HG02981 (cell line): ENCODE measurements at regions not wholly inside any gene's neighbourhood (a gene's known extent, or its start where the extent isn't known, plus 50 kb on each side); places are given as distances from the start of the nearest gene placed in this dataset.

Experiments used
- ATAC-seq: cut with Tn5 transposase; IDR thresholded peaks from one replicate; pipeline ENCODE4 v1.9.1; 2021; ENCODE audit warnings: mild to moderate bottlenecking, moderate library complexity; ENCODE audit not compliant: unreplicated experiment

DNA sequence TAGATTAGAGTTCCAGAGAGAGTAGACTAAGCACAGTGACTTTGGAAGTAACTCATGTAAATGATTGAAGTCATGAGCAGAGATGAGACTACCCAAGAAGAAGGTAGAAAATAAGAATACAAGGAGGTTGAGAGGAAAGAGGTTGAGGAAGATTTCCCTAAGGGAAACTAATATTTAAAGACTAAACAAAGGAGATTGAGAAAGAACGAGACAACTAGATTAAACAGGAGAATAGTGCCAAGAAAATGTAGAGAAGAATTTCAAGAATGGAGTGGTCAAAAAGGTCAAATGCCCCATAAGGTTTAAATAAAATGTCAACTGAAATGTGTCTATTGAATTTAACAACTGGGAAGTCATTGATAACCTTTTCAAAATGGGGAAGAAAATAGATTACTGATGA, 59.0 kb downstream of the RPS29 start:
- no peak for ATAC-seq

DNA sequence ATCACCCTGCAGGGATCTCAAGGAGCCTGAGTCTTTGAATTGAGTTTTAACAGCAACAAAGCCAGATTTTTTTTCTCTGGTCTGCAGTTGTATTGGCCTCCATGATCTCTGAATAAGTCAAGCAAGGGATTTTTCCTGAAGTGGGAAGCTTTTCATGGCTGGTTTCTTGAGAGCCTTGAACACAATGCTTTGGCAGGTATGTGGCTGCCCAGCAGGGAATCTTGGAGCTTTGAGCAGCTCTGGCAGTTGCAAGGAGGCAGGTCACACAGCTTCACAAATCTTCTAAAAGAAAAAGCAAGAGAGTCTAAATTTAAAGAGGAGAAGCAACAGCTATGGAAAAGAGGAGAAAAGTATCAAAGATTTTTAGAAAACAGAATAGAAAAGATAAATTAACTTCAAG, 60.1 kb downstream of the RPS29 start:
- ATAC-seq, result no peak

DNA sequence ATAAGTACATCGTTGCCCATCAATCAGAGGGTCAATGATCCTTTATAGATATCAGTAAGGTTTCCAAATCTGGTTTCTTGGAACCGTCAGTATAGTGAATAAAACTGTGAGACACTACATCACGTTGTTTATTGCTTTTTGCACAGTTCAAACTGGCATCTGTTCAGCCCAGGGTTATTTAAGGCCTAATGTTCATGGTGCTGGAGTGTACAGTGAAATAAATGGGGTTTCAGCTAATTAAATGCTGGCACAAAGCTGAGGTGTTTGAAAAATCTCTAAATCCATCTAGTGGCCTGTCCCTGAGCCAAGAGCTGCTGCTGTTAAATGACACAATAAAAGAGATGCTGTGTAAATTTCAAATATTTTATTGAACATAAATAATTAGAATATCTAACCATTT, 69.9 kb downstream of the RPS29 start:
- ATAC-seq, result no peak

DNA sequence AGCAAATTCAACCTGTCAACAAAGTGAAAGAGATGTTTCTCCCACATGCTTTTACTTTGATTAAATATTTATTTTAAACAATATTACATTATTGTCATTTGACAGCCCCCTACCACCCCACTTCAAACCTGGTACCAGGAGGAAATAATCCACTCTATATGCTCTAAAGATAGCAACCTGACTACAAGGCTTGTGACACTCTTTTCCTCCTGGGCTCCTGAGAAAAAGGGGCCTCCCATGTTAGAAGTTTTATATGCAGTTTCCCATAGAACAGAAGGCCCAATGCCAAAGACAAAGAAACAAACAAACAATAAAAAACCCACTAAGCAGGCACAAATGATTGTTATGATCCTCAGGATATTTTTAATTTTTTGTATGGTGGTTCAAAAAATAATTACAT, 73.6 kb downstream of the RPS29 start:
- ATAC-seq, result no peak

DNA sequence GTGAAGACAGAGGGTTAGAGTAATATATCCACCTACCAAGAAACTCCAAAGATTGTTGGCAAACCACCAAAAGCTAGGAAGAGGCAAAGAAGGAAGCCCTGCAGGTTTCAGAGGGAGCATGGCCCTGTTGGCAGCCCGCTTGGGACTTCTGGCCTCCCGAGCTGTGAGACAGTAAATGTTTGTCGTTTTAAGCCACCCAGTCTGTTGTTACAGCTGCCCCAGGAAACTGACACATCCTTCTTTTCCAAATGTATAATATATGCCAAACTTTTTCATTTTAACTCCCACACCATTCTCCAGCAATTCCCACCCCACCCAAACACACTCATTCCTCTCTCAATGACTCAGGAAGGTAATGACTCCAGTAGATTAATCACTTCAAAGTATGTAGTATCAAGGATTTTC, 74.0 kb downstream of the RPS29 start:
- no peak for ATAC-seq

DNA sequence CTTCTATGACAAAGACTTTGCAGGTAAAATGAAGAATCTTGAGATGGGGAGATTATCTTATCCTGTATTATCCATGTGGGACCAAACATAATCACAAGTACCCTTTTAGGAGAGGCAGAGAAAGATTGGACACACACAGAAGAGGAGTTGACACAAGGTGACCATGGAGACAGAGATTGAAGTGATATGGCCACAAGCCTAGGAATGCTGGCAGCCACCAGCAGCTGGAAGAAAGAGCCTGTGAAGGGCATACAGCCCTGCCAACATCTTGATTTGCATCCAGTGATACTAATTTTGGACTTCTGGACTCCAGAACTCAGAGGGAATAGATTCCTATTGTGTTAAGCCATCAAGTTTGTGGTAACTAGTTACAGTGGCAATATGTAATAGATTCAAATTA, 78.1 kb downstream of the RPS29 start:
- ATAC-seq, result no peak

DNA sequence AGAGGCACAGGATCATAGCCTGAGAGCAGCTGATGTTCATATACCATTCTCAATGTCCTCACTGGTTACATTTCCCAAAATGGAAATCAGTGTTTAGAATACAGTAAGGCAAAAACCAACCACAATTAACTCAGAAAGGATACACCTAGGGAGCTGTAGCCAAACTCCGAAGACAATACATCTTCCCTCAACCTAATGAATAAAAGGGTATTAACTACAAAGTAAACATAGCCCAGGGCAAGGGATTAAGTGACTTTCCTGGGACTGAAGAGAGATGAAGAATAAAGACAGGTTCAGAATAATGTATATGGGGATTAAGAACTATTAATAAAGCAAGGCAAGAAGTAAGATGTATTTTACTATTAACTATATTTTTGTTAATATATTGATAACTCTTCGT, 79.5 kb downstream of the RPS29 start:
- no peak for ATAC-seq

DNA sequence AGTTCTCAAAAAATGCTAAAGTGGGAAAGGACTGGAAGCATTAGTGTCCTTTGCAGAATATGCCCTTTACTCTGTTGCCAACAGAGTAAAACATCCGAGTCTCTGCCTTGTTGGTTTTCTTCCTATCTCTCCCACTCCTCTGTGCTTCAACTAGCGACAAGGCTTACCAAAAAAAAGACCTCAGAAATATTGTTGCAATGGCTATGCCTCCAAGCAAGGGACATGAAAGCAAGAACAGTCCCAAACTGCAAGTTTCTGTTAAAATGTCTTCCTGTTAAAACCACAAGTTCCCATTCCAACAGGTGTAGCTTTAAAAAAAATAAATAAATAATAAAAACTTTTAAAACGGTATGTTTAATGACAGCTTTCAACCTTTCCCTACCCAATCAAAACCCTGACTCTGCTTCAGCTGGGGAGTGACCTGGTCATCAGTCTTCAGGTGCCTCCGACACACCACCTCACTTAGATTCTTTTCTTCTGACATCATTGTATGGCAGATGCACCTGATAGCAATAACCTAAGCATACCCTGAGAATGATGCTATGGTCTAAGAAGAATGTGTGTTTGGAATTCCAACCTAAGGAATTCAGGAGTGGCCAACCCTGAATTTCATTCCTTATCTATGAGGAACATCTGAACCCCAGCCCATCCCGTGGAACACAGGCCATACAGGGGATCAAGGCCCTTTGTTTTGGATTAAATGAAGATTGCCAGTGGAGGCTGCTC, 81.0 kb downstream of the RPS29 start:
- no peak for ATAC-seq

DNA sequence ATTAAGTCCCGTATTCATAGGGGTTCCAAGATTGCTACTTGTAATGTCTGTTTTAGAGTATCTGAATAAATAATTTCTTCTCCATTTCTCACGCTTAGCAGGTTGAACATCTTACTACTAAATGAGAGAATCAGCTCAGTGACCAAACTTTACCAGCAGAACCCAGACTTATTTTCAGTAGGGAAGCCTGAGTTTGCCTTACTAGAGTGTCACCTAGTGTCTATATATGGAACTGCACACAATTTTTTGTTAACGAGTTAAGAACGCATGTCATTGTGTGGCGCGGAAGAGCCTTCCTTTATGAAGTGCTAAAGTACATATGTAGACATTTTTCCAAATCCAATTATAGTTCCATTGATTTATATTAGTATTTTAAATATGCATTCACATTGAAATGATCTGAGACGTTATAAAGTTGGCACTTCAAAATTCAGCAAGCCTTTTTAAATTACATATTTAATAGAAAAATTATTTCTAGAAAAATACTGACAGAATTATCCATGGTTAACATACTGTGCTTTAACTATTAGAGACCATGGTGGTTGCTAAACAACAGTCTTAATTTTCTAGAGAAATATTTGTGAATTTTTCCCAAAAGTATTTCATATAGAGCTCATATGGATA, 88.3 kb downstream of the RPS29 start:
- ATAC-seq, result peak; percentile 85

DNA sequence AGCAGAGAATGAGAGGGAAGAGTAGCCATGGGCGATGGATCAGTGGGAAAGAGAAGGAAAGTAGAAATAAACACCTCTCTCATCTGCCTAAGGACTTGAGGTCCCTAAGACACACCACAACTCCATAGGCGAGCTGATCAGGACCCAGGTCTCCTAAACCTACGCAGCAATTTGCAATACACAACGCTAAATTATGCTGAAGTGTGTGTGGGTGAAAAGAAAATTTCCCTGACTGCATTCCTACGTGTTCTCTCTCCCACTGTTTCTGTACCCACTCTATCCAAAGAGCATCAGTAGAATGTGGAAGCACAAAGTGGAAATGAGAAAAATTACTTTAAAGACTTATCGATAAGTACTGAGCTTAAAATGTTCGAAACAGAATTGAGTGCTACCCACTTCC, 88.9 kb downstream of the RPS29 start:
- ATAC-seq, result no peak

DNA sequence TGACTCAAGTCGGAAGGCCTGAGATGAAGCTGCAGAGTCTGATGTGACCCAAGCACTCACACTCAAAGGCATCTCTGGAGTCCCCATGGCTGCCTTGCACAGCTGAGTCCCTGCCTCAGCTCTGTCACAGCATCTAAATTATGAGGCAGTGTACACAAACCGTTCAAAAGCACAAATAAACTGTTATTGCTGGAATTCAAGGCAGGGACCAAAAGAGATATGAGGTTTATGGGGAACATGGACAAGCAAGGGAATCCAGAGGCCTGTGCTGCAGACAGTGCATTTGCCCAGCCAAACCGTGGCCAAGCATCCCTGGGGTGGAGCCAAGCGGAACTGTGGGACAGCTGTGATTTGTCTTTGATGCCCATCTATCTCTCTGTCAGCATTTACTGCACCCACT, 91.3 kb downstream of the RPS29 start:
- ATAC-seq, result no peak

DNA sequence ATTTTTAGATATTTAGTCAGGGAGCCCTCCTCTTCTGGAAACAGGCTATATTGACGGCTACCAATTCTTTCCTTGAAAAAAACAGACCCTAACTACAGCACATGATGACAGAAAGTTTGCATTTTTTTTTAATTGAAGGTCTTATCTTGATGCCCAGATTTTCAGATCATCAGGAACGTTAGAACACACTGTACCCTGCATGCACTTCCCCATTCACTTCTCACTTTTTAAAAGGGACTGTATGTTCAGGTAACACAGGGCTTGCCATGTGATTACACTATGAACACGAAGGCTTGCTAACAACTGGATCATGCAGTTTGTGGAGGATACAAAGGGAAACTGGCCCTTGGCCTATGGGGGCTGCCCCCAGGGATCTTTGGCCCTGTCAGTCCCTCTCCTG, 92.6 kb downstream of the RPS29 start:
- ATAC-seq, result no peak

DNA sequence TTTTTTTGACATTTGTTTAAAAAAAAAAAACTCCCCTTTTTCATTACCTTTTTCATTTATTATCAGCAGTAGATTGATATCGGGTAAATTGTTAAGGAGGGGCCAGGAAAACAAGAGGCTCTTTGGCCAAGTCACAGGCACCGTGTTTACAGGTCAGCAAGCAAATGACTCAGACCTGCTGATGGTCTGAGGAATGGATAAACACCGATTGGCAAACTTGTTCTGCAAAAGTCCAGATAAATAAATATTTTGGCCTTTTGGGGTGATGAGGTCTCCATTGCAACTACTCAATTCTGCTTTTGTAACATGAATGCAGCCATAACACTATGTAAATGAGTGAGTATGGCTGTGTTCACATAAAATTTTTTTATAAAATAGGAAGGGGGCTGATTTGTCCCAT, 94.0 kb downstream of the RPS29 start:
- no peak for ATAC-seq

DNA sequence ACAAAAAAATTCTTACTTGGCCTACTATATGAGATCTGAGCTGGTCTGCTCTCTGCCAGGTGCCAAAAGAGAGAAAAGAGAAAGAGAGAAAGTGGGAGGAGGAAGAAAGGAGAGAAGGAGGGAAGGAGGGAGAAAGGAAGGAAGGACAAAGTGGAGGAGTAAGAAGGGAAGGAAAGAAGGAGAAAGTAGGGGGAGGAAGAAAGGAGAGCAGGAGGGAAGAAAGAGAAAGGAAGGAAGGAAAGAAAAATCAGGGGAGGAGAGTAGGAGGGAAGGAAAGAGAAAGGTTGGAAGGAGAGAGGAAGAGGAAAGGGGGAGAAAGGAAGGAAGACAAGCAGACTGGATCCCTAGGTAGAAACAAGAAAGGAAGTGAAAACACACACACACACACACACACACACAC, 96.8 kb downstream of the RPS29 start:
- no peak for ATAC-seq

DNA sequence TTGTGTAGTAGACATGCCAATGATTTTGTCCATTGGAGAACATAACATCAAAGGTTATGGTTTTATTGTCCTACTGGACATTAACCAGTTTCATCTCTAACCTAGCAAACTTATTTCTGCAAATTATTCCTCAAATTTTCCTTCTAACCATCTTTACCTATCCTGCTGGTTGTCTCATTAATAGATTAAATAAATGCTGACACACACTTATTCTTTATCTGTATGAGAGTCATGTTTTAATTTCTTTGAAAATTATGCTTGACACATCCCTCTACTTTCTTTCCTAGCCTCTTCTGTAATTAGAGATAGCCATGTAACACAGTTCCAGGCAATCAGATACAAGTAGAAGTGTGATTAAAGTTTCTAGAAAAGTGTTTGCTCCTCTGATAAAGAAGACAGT, 98.9 kb downstream of the RPS29 start:
- no peak for ATAC-seq

DNA sequence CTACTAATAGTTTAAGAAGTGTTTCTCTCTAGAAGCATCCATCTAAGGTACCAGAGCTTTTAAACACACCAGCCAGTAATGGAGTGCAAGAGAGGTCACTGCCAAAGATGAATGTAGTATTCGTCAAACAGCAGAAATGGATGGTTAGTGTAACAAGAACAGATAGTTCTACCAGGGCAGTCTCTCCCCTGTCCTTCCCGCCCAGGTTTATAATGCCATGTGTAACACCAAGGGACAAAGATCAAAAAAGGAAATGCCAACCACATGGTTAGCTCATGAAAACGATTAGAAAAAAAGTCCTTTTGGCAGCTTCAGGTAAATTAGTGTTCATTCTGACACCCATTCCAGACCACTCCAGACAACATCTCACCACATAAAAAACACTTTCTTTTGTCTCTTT, 100.9 kb downstream of the RPS29 start:
- no peak for ATAC-seq

DNA sequence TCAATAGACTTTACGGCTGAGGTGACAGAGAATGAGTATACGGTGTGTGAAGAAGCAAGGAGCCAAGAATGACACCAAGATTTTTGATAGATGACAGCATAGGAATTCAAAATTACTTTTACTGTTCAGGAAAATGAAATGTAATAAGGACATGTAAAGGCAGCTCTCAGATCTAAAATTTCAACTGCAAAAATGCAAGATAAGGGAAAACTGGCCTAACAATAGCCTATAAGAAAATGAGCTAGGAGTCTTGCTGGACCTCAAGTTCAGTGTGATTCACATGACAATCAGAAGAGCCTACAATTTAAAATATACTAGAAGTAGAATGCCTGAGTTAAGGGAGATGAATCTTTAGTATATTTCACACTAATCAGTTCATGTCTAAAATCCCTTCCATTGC, 102.0 kb downstream of the RPS29 start:
- no peak for ATAC-seq

DNA sequence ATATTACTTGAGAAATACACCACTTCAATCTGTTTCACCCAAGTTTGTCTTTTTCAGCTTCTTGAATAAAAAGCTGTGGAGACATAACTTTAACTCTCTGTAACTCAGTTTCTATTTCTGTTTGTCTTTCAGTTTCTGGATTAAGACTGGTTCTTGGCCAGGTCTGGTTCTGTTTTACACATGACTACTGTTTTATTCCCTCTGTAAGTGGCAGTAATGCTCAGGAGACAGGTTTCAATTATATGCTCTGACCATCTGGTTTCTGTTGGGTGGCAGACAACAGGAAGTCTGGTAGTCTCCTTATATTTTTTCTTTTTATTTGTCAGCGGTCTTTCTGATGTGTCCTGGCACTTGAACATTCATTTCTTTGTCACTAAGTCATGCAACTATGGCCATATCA, 102.9 kb downstream of the RPS29 start:
- ATAC-seq, result peak; percentile 77

DNA sequence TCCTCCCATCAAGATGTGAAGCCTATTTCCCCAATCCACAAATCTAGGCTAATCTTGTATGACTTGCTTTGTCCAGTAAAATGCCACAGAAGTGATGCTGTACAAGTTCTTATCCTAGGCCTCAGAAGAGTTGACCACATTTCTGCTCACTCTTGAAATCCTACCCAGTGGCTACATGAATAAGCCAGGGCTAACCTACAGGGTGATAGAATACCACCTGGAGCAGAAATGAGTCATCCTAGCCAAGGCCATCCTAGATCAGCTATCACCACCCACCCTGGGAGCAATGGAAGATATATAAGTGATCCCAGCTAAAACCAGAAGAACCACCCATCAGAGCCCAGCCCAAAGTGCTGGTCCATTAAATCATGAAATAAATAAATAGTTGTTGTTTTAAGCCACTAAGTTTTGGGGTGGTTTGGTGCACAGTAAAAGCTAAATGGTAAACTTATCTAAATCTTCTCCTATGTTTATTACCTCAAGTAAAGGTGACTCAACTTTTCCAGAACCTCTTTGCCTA, 105.1 kb downstream of the RPS29 start:
- ATAC-seq, result no peak

DNA sequence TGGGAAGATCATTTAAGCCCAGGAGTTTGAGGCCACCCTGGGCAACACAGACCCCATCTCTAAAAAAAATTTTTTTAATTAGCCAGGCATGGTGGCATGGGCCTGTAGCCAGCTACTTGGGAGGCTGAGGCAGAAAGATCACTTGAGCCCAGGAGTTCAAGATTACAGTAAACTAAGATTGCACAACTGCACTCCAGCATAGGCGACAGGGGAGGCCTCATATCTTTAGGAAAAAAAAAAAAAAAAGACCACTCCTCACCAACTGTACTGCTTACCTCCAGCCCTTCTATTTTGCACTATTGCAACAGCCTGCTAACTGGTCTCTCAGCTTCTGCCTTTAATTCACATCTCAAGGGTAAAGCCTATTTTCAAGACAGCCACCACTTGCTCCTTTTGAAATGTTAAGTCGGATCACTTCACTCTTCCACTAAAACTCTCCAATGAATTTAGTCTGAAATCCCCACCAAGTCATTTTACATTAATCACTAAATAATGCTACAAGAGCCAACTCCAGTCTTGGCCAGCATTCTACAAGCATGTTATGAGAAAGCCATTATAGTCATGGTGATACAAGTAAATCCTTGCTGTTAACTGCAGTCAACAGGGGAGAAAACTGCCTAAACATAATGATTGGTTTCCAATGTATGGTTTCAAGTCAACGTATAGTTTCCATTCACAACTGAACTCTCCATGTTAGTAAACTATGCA, 106.0 kb downstream of the RPS29 start:
- ATAC-seq, result no peak

DNA sequence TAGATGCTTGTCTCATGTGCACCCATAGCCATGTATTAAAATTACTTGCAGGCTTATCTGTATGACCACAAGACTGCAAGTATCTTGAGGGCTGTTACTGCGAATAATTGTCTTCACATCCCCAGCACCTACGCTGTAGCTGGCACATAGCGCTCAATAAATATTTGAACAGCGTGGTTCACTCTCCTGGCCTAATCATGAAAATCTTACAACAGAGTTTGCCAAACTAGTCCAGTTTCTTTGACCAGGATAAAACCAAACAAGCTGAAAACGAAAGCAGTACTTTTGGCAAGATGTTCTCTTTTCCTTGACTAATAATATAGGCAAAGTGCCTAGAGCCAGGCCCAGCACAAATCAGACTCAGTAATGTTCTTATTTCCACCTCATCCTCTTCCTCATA, 106.7 kb downstream of the RPS29 start:
- ATAC-seq, result no peak

DNA sequence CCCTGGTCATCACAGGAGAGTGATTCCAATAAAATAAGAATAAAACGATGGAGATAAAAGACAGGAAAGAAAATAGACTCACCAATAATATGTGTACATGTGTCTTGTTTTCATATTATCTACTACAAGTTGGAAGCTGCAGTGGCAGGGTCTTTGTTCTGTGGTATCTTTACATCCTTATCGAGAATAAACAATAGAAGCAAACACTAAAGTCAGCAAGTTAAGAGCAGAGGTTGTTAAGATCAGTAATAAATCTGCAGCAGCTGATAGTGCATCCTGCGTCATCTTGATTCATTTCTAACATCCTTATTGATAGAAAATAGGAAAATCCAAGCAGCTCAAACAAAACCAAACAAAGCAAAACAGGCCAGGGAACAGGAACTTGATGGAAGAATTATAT, 107.4 kb downstream of the RPS29 start:
- no peak for ATAC-seq
